Neural progenitor cell (in vitro differentiated cells): ENCODE measurements at regions not wholly inside any gene's neighbourhood (a gene's known extent, or its start where the extent isn't known, plus 50 kb on each side); places are given as distances from the start of the nearest gene placed in this dataset.
"Not testable (repeated sequence)": the region's sequence is repeated elsewhere in the genome, so short reads cannot be mapped to it uniquely, and the experiment has no call there.

Experiments
- DNase-seq: peaks from one replicate; pipeline ENCODE4 v3.0.0-alpha.2; 2016; ENCODE audit warnings: low spot score
- H2AFZ ChIP-seq: fragments of 200-600 bp; sonication (generic); replicated peaks from 2 replicates; pipeline ENCODE4 v1.6.1; 2016; ENCODE audit warnings: antibody characterized with exemption
- H3F3A ChIP-seq: fragments of 200-600 bp; sonication (generic); 2 replicates; pipeline ENCODE4 v1.6.1; 2016; ENCODE audit warnings: antibody characterized with exemption, low read depth
- H3K27ac ChIP-seq: fragments of 200-600 bp; sonication (generic); 2 replicates; pipeline ENCODE4 v1.5.1; 2016; ENCODE audit warnings: mild to moderate bottlenecking
- H3K27me3 ChIP-seq: fragments of 200-600 bp; sonication (generic); 2 replicates; pipeline ENCODE4 v1.6.1; 2016; ENCODE audit warnings: mild to moderate bottlenecking, moderate library complexity
- H3K36me3 ChIP-seq: fragments of 200-600 bp; sonication (generic); 2 replicates; pipeline ENCODE4 v1.5.1; 2016
- H3K4me1 ChIP-seq: fragments of 200-600 bp; sonication (generic); 2 replicates; pipeline ENCODE4 v1.6.1; 2016; ENCODE audit warnings: mixed run types
- H3K4me2 ChIP-seq: fragments of 200-600 bp; sonication (generic); 2 replicates; pipeline ENCODE4 v1.6.1; 2016
- H3K4me3 ChIP-seq: fragments of 200-600 bp; sonication (generic); 2 replicates; pipeline ENCODE4 v1.5.1; 2016
- H3K79me2 ChIP-seq: fragments of 200-600 bp; sonication (generic); 2 replicates; pipeline ENCODE4 v1.6.1; 2016; ENCODE audit warnings: low read depth
- H3K9ac ChIP-seq: fragments of 200-600 bp; sonication (generic); 2 replicates; pipeline ENCODE4 v1.6.1; 2016
- H3K9me3 ChIP-seq: fragments of 200-600 bp; sonication (generic); 2 replicates; pipeline ENCODE4 v1.5.1; 2016; ENCODE audit warnings: low read depth
- H4K20me1 ChIP-seq: fragments of 200-600 bp; sonication (generic); 2 replicates; pipeline ENCODE4 v1.6.1; 2016; ENCODE audit warnings: low read depth
- H3K27ac Mint-ChIP-seq: 3 replicates; pipeline ENCODE4 v1.8.0; 2021; ENCODE audit warnings: mixed read lengths
- H3K27me3 Mint-ChIP-seq: 2 replicates; pipeline ENCODE4 v1.8.0; 2022; ENCODE audit warnings: low read depth, mild to moderate bottlenecking, inconsistent platforms, moderate library complexity, mixed read lengths; ENCODE audit not compliant: insufficient read depth
- H3K36me3 Mint-ChIP-seq: 3 replicates; pipeline ENCODE4 v1.8.0; 2021; ENCODE audit warnings: mixed read lengths
- H3K4me1 Mint-ChIP-seq: 3 replicates; pipeline ENCODE4 v1.8.0; 2021; ENCODE audit warnings: mixed read lengths
- H3K4me3 Mint-ChIP-seq: 3 replicates; pipeline ENCODE4 v1.8.0; 2021; ENCODE audit warnings: mild to moderate bottlenecking, moderate library complexity, mixed read lengths
- H3K9me3 Mint-ChIP-seq: 3 replicates; pipeline ENCODE4 v1.8.0; 2020; ENCODE audit warnings: mixed read lengths
- CTCF ChIP-seq: fragments of 200-600 bp; sonication (generic); IDR thresholded peaks from 2 replicates; pipeline ENCODE4 v1.5.1; 2017; ENCODE audit warnings: antibody characterized with exemption, mild to moderate bottlenecking
- EZH2 ChIP-seq: fragments of 200-600 bp; sonication (generic); IDR thresholded peaks from 2 replicates; pipeline ENCODE4 v1.6.1; 2017; ENCODE audit warnings: antibody characterized with exemption, mild to moderate bottlenecking, moderate library complexity
- EZH2phosphoT487 ChIP-seq: fragments of 200-600 bp; sonication (generic); IDR thresholded peaks from 2 replicates; pipeline ENCODE4 v1.6.1; 2017; ENCODE audit warnings: antibody characterized with exemption

DNA sequence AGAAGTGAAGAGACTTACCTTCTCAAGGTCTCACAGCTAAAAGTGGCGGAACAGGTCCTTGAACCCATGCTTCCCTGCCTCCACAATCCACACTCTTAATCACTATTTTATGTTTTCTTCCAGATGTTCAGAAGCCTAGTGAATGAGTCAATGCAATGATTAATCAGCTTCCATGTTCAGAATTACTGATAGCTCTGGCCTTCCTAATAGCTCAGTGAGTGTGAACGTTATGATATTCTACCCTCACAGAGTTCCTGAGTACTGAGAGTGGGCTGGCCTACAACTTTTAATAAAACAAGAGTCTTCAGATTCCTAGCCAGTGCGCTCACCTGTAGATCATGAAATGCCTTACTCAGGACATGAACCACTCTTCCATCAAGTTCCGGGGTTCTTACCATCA, 443.0 kb upstream of the ADAMTS9 start:
- no peak overlapping the region for H2AFZ ChIP-seq
- H3K4me3 ChIP-seq: no peak overlapping the region
- no peaks in the 10 kb centered on the region for H3K36me3 ChIP-seq
- H3K36me3 Mint-ChIP-seq: no peaks in the 10 kb centered on the region
- no peaks in the 10 kb centered on the region for H3F3A ChIP-seq
- H3K9me3 Mint-ChIP-seq: peaks cover 2% of the 10 kb centered on the region
- H3K27me3 ChIP-seq: no peaks in the 10 kb centered on the region
- H4K20me1 ChIP-seq: no peaks in the 10 kb centered on the region
- no peak overlapping the region for H3K27ac ChIP-seq
- no peaks in the 10 kb centered on the region for H3K27me3 Mint-ChIP-seq
- H3K79me2 ChIP-seq: no peaks in the 10 kb centered on the region
- DNase-seq: no peak
- TF ChIP-seq CTCF: no peak
- no peak for TF ChIP-seq EZH2phosphoT487
- no peak for TF ChIP-seq EZH2
- no peak overlapping the region for H3K9ac ChIP-seq
- H3K4me3 Mint-ChIP-seq: no peak overlapping the region
- no peaks in the 10 kb centered on the region for H3K4me1 ChIP-seq
- H3K9me3 ChIP-seq: no peaks in the 10 kb centered on the region
- H3K27ac Mint-ChIP-seq: no peak overlapping the region
- H3K4me1 Mint-ChIP-seq: no peaks in the 10 kb centered on the region
- no peak overlapping the region for H3K4me2 ChIP-seq

DNA sequence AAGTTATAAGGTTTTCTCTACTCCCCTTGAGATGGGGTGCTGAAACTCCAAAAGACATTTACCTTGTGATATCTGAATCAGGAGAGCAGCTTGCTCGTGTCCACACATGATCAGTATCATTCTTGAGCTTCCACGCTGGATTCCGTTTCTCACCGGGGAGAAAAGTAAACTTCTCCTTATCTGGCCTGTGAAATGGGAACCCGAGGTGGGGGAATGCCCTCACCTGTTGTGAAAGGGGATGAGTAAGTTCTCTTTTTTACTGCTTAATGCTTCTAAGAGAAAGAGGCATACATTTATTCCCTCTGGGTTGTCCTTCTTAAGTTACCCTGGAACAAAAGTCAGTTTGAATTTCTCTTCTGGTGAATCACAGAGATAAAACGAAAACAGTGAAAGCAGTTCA, 440.5 kb upstream of the ADAMTS9 start:
- H3K4me3 Mint-ChIP-seq: no peak overlapping the region
- no peaks in the 10 kb centered on the region for H3K36me3 Mint-ChIP-seq
- TF ChIP-seq CTCF: no peak
- Histone ChIP-seq H3K4me3 (no peak overlapping the region), H3F3A (no peaks in the 10 kb centered on the region), H3K27me3 (no peaks in the 10 kb centered on the region), H3K9ac (no peak overlapping the region), H4K20me1 (no peaks in the 10 kb centered on the region), H3K36me3 (no peaks in the 10 kb centered on the region), H3K9me3 (no peaks in the 10 kb centered on the region), H3K4me2 (no peak overlapping the region), H3K27ac (no peak overlapping the region), H3K4me1 (no peaks in the 10 kb centered on the region), H3K79me2 (no peaks in the 10 kb centered on the region), H2AFZ (peak overlapping the region; percentile 38)
- H3K27ac Mint-ChIP-seq: no peak overlapping the region
- DNase-seq: no peak
- H3K4me1 Mint-ChIP-seq: no peaks in the 10 kb centered on the region
- peaks cover 4% of the 10 kb centered on the region for H3K9me3 Mint-ChIP-seq
- H3K27me3 Mint-ChIP-seq: no peaks in the 10 kb centered on the region

GRCh38 chr3:65126527-65127410, 439.0 kb upstream of the ADAMTS9 start:
- no peak overlapping the region for H3K4me3 Mint-ChIP-seq
- H3K27ac Mint-ChIP-seq: no peak overlapping the region
- no peak overlapping the region for H3K4me2 ChIP-seq

GRCh38 chr3:65120156-65120555, 432.4 kb upstream of the ADAMTS9 start:
- H3K27me3 ChIP-seq, H3F3A ChIP-seq, H3K27me3 Mint-ChIP-seq, H3K4me2 ChIP-seq, H3K36me3 Mint-ChIP-seq, H2AFZ ChIP-seq, H3K4me1 ChIP-seq, H3K4me3 Mint-ChIP-seq, H3K9ac ChIP-seq, H3K79me2 ChIP-seq, H3K36me3 ChIP-seq, H3K27ac ChIP-seq, DNase-seq, H3K9me3 ChIP-seq, H3K27ac Mint-ChIP-seq, H4K20me1 ChIP-seq, H3K4me3 ChIP-seq, H3K4me1 Mint-ChIP-seq: not testable (repeated sequence)
- H3K9me3 Mint-ChIP-seq: peaks cover 22% of the 10 kb centered on the region

More at GRCh38 chr3:65126527-65127410, 439.0 kb upstream of the ADAMTS9 start:
- TF ChIP-seq EZH2: no peak
- TF ChIP-seq CTCF: no peak
- no peak for TF ChIP-seq EZH2phosphoT487
- no peaks in the 10 kb centered on the region for H3K4me1 ChIP-seq
- no peak overlapping the region for H3K27ac ChIP-seq
- H3K9ac ChIP-seq: no peak overlapping the region
- Mint-ChIP-seq H3K36me3 (no peaks in the 10 kb centered on the region), H3K27me3 (no peaks in the 10 kb centered on the region), H3K4me1 (no peaks in the 10 kb centered on the region), H3K9me3 (peaks cover 6% of the 10 kb centered on the region)
- no peaks in the 10 kb centered on the region for H3K36me3 ChIP-seq
- no peaks in the 10 kb centered on the region for H3K27me3 ChIP-seq
- no peak for DNase-seq
- no peaks in the 10 kb centered on the region for H3K79me2 ChIP-seq
- H2AFZ ChIP-seq: no peak overlapping the region
- H3F3A ChIP-seq: no peaks in the 10 kb centered on the region
- H4K20me1 ChIP-seq: no peaks in the 10 kb centered on the region
- H3K4me3 ChIP-seq: no peak overlapping the region
- no peaks in the 10 kb centered on the region for H3K9me3 ChIP-seq
